GM21515 (cell line): ENCODE measurements at regions not wholly inside any gene's neighbourhood (a gene's known extent, or its start where the extent isn't known, plus 50 kb on each side); places are given as distances from the start of the nearest gene placed in this dataset.
"Not testable (repeated sequence)": the region's sequence is repeated elsewhere in the genome, so short reads cannot be mapped to it uniquely, and the experiment has no call there.

Experiments used
- ATAC-seq: cut with Tn5 transposase; IDR thresholded peaks from one replicate; pipeline ENCODE4 v1.9.1; 2021; ENCODE audit not compliant: unreplicated experiment

- not testable (repeated sequence) for ATAC-seq
Measured at GRCh38 chr10:76815505-76815904, 822.1 kb downstream of the KCNMA1 start.

DNA sequence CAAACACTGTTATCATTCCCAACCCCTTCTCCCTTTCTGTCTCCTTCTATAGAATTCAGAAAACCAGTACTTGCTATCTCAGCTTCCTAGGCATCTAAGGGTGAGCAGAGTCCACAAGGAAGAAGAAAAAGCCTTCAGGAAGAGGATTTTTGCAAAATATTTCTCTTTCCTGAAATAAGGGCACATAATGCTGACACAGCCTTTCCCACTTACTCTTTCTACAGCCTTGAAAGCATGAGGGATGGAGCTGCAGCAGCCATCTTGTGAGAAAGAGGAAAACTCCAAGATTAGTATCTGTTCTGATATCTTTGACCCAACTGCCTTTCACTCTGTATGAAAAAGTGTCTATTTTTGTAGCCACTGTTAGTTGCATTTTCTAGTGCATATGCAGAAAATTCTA is 826.2 kb downstream of the KCNMA1 start:
- ATAC-seq, result no peak

- ATAC-seq, result no peak
Measured at GRCh38 chr10:76788452-76788811, 849.2 kb downstream of the KCNMA1 start.

GRCh38 chr10:76787746-76788451 is 849.7 kb downstream of the KCNMA1 start:
- no peak for ATAC-seq

DNA sequence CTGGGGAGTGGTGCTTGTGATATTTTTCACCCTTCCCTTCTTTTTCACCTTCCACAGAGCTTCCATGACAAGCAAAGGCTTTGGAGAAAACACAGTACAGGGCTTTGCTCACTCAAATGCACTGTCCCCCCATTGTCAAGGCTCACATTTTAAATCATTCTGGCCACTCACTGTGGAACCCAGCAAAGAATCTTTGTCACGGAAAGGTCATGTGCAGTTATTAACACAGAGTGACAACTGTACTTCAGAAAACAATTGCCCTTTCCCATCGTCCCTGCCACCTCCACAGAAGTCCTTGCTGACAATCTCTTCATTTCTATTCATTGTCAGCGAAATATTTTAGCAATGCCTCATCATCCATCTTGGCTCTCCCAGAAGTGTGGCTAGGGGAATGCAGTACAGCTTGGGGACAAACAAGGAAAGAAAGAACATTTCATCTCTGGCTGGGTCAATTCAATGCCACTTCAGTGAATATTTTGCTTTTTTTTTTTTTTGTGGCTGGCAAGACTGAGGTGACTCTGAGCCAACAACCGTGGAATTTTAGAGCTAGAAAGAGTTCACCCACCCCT is 851.0 kb downstream of the KCNMA1 start:
- no peak for ATAC-seq

DNA sequence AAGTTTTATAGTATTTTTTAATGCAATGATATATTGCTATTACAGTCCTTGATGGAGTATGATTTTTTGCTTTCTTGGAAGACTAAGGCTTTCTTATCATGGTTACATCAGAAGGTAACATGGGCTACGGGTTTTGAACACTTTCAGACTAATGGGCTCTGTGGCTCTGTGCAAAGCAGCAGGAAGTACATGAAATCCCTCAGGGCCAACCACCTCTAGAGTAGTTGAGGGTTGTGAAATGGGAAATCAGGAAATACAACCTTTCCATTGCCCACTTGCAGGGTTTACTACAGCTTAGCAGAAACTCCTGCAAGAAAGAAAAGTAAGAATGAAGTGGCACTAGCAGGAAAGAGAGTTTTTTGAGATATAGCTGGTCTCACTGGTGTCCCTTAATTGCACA is 853.5 kb downstream of the KCNMA1 start:
- no peak for ATAC-seq

DNA sequence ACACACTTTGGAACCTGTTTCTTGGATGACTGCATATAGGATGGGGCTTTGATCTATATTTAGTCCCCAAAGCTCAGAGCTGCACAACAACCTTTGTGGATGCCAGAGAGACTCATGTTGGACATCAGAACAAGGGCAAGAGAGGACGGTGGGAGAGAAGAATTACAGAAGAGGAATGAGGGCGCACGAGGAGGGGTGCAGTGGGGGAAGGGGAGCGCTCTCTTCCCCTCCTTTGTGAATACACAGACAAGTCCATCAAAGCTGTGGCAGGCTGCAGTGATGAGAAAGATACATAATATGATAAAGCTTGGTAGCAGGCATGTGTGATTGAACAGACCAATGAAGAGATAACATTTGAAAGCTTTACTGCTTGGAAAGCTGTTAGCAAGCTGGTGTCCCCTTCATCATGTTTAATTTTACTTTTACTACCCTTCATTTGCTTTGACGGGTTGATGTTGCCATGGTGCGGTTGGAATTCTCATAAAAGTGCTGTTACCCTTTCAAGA is 857.8 kb downstream of the KCNMA1 start:
- no peak for ATAC-seq

- no peak for ATAC-seq
Measured at GRCh38 chr10:76778914-76779795, 858.5 kb downstream of the KCNMA1 start.

DNA sequence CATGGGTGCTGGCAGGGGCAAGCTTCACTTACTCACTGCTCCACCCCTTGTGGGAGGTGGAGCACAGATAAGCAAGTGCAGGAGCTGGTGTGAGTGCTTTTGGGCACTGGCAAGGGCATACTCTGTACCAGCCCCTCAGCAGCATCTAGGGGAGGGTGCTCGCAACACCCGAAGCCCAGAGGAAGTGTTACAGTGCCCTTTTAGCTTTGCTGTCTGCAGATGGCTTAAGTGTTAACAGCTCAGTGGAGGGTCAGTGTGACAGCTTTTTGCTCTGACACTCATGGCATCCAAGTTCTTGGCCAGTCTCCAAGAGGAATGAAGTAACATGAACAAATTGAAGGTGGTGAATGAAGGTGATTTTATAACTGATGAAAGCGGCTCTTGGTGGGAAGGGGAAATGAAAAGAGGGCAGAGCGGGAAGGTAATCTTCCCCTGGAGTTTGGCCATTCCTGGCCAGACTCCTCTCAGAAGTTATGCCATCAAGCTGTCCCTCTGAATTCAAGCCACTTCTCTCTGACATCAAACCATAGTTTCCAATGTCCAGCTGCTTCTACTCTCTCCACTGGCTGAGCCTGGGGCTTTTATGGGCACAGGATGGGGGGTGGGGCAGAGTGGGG is 862.5 kb downstream of the KCNMA1 start:
- no peak for ATAC-seq

- ATAC-seq, result no peak
Measured at GRCh38 chr10:76769582-76769981, 868.0 kb downstream of the KCNMA1 start.

- no peak for ATAC-seq
Measured at GRCh38 chr10:76769161-76769560, 868.4 kb downstream of the KCNMA1 start.

DNA sequence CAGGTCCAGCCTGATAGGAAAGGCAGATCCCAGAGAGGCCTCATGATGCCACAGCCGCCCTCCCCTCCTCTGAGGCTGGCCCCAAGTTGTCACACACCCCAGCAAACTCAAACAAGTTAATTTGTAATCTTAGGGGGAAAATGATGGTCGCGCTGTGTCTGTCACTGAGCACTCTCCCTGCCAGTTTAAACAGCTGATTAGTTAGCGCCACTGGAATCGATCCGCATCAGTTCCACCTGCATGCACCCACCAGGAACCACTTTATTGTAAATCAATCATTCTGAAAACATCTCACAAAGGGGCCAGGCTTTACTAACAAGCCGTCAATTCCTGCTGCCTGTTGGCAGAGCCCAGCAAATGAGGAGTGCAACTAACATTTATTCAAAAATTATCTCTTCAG is 870.9 kb downstream of the KCNMA1 start:
- no peak for ATAC-seq

DNA sequence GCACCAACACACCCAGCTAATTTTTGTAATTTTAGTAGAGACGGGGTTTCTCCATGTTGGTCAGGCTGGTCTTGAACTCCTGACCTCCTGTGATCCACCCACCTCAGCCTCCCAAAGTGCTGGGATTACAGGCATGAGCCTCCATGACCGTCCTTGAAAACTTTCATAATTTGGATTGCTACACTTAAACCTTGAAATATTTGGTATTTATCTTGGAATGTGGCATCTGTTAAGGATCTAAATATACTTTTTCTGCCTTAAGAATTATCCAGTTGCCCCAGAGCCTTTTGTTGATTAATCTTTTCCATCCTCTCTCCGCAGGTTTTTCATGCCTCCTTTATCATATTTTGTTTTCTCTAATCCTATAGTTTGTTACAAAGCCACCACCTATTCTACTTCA is 872.7 kb downstream of the KCNMA1 start:
- not testable (repeated sequence) for ATAC-seq

GRCh38 chr10:76764177-76764576 is 873.4 kb downstream of the KCNMA1 start:
- no peak for ATAC-seq

- no peak for ATAC-seq
Measured at GRCh38 chr10:76763376-76763775, 874.2 kb downstream of the KCNMA1 start.

DNA sequence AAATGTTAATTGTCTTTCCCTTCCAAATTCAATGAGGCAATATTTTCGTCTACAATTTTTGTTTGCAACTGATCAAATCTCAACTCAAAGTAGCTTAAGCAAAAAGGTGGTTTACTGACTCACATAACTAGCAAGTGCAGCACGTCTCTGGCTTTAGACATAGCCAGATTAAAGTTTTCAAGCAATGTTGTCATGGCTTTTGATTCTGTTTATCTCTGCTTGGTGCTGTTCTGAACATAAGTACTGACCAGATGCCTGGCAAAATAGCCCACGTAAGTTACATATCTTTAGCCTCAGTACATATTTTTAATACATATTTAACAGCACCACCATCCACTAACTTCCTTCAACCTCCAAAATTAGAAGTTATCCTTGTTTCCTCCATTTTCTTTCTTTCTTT is 877.9 kb downstream of the KCNMA1 start:
- no peak for ATAC-seq

DNA sequence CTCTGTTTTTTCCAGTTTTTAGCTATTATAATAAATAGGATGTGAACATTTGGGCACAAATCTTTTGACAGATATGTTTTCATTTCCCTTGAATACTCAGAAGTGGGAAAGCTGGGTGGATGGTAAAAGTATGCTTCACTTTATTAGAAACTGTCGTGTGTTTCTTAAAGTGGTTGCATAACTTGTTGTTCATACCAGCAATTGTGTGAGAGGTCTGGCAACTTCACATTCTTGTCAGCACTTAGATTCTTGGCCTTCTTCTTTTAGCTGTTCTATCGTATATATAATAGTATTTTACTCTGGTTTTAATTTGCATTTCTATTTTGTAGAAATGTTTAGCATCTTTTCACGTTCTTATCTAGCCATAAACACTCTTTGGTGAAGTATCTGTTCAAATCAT is 894.4 kb downstream of the KCNMA1 start:
- no peak for ATAC-seq

GRCh38 chr10:76740514-76740913 is 897.1 kb downstream of the KCNMA1 start:
- no peak for ATAC-seq

DNA sequence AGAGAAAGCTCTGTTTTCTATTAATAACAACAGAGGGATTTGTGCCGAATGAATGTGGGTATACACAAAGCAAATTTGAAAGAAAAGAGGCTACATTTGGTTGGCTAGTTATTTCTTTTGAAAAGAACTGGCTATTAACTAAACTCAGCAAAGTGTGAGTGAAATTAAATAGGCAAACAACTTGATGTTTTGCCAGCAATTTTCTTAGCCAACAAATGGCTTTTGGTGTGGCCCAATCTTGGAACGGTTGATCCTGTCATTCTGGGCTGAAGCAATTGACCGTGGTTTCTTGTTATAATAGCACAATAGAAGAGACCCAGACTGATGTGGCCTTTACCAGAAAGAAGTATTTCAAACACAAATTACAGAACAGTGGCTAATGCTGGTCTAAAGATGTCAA is 898.6 kb downstream of the KCNMA1 start:
- no peak for ATAC-seq

DNA sequence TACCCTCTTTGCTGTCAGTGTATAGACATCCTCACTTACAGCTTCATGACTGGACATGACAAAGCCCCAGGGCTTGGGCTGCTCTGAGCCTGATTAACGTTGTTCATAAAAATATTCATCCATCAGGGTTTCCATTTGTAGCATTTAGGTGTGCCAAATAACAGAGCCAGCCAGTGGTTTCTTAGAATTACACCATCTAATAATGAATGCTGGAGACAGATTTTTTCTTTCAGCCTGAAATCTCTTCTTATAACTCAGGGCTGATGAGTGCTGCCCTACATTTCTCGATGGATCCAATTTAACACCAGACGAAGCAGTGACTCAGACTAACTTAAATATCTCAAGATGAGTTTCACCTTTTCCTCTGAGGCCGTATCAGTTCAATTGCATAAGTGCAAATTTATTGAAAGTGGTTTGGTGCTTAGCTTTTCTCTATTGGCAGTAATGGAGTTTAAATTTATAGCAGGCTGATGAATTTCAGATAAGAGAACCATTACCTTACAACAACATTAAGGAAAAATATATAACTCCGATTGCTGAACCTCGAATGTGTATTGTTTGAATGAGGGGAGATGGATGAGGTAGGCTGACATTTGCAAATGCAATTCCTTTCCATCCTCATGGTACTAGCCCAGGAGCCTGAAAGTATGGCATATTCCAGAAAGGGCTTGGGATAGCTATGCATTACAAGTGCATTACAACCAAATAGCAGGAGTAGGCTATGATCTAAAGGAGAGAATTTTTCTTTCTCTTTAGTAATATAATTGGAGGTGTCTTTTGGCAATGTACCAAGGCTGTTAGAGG is 900.6 kb downstream of the KCNMA1 start:
- ATAC-seq, result no peak

DNA sequence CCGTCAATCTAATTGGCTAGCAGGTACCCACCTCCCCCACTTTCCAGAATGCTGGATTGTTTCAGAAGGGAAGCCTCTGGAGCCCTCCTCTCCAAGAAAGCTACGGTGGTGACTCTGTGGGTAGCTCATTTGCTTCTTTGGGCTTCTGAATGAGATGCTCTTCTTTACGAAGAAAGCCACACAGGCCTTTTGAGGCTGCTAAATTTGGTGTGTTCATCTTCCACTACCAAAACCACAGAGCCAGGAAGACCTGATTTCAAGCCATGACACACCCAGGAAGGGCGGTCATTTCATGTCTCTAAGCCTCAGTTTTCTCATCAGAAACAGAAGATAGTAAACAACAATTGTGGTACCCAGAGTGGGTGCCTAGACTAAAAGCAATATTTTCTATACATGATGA is 901.2 kb downstream of the KCNMA1 start:
- no peak for ATAC-seq
